Forelimb muscle (tissue), 1 donor: ENCODE measurements at regions not wholly inside any gene's neighbourhood (a gene's known extent, or its start where the extent isn't known, plus 50 kb on each side); places are given as distances from the start of the nearest gene placed in this dataset.

ENCODE experiments used
- DNase-seq: peaks from one replicate; pipeline ENCODE4 v3.0.0-alpha.2; 2013; ENCODE audit warnings: low read depth

DNA sequence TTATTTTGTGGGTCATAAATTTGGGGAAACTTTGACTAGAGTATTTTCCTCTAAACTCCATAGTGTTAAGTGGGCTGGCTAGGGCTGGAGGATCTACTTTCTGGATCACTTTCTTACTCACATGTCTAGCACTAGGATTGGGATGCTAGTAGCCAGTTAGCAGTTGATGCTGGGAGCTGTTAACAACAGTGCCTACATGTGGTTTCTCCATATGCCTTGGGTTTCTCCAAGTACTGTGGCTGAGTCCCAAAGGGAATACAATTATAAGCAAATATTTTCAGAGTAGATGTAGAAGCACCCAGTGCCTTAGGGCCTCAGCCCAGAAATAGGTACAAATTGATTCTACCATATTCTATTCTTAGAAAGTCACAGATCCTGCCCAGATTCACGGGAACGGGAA lies 1614.9 kb downstream of the ARAP2 start:
- DNase-seq, result no peak

DNA sequence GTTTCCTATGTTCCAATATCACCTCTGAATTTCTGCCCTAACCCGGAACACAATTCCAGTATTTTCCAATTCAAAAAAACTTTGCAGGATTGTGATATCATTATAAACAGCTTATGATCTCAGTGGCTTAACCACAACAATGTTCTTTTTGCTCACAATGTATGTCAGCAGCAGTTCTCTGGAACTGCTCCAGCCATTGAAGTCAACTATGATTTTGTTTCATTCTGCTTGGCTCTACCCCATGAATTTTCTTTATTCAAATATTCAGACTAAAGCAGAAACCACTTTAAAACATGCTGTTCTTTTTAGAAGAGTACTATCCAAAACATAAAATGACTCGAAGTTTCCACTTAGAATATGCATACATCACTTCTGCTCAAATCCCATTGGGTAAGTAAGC lies 1611.1 kb downstream of the ARAP2 start:
- peak; percentile 5 for DNase-seq

DNA sequence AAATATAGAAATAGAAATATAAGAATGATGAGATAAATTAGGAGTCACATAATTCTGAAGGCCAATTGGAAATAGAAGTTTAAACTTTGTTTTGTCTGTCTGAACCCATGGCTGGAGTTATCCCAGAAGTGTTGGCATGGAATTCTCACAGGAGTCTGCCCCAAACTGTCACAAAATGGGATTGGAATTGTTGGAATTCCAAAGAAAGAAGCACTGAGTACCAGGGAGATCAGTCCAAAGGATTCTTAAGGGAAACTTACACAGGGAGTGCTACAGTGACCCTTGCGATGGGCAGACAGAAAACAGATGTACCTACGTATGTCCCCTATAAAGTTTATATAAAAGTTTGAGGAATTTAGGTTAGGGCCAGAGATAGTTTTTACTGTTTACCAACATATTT lies 1607.7 kb downstream of the ARAP2 start:
- DNase-seq, result no peak

DNA sequence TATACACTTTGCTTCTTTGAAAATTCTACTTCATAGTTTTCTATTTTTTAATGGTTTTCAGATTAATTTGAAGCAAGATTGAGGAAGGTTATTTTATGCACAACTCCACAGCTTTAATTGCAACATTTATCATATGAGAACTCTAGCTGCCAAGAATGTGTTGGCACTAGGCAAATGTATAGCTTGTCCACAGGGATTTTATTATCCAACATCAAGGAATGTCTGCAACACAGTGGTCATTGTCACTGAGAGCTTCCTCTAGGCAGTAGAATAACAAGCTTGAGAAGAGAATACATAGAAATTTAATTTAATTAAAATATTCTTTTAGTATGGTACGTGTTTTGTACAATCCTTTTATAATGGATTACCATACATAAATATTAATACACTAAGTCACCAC lies 1600.8 kb downstream of the ARAP2 start:
- DNase-seq, result no peak

DNA sequence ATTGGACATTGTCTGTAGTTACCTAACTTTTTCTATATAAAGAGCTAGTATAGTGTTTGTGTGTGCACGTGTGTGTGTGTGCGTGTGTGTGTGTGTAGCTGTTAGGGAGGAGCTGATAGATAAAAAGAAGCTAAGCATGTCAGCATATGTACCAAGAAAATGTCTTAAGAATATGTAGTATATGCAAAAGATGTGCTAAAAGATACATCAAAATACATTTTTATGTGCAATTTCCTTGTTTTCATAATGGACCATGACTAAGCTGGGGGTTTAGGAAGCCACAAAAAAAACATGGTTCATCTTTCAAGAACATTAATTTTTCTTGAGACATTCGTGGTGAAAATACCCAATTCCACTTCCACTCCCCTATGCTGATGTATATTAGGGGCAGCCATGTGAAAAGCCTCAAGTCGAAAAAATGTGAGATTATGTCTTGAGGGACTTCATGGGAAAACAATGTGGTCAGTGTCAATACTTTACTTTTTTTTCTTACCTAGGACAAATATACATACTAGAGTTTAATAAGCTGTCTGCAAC lies 1599.7 kb downstream of the ARAP2 start:
- no peak for DNase-seq

DNA sequence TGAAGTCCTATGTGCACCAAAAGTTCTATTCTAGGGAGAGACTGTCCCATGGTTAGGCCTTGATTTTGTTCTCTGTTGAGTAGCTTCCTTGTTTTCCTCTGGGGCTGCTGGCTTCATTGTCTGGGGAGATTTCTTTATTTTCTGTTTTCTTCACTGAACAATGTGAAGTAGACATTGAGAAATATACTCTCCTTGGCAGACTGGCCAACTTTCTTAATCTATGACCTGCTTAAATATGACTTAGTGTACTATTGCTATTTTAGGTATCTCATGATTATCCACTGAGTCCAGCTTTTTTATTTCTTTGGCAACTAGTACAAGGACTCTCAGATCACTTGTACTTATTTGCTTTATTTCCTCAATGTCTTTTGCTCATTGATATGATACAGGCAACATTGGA lies 1594.6 kb downstream of the ARAP2 start:
- DNase-seq, result no peak

DNA sequence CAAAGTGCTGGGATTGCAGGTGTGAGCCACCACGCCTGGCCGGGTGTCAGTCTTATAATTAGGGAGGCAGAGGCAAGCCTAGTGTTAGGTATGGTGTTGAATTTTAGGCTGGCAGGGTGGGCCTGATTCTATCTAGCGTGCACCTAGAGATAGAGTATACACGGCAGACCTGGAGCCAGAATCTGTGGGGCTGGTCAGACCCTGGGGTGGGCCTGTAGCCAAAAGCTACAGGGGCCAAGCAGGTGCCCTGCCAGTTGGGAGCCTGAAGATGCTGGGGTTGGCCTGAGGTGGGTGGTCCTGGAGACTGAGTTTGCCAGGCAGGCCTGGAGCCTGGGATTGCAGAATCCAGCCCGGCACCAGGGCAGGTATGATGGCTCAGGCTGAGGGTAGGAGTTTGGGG lies 1580.3 kb downstream of the ARAP2 start:
- no peak for DNase-seq

DNA sequence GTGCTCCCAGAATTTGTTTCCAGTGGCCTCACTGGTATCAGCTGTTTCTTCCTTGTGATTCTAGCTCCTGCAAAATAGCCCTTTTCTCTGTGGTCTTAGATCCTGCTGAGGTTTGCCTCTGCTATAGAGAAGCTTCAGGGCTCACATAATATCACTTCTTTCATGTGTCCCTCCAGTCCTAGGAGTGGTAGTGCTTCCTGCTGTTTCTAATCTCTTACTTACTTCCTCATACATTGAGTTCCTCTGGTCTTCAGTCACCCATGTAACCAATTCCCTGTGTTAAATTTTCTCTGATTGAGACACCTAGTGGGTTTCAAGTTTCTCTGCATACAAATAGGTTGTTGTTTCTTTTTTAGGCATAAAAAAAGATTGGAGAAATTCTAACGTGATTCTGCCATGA lies 1567.9 kb downstream of the ARAP2 start:
- DNase-seq, result no peak

DNA sequence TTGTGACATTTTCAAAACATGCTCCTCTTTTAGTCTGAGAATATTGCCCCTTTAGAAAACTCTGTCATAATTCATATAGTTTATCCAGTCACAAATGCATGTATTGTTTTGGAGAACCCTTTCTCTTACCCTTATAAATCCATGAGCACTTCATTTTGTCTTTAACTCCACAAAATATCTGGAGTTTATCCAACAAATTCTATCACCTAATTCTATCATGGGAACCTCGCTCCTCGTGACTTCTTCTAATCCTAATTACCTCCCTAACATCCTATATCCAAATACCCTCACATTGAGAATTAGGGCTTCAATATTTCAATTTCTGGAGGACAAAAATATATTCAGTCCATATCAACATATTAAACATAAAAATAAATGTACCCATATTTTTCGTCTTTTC lies 1565.9 kb downstream of the ARAP2 start:
- DNase-seq, result no peak

DNA sequence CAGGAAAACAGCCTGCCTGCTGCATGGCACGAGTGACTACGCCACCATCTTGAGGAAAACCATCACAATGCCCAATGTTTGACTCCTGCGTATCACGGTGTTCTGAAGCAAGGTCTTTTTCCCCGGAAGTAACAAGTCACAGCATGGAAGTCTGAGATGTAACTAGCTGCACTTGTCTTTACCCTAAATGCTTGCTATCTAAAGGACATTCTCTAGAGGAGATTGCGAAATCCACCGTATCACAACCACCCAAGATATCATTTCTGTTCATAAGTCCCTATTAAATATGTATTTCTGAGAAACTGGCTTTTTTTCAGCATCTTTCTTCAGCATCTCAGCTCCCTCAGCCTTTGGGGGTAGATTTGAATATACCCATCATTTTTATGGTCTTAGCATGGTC lies 1565.1 kb downstream of the ARAP2 start:
- DNase-seq, result no peak

DNA sequence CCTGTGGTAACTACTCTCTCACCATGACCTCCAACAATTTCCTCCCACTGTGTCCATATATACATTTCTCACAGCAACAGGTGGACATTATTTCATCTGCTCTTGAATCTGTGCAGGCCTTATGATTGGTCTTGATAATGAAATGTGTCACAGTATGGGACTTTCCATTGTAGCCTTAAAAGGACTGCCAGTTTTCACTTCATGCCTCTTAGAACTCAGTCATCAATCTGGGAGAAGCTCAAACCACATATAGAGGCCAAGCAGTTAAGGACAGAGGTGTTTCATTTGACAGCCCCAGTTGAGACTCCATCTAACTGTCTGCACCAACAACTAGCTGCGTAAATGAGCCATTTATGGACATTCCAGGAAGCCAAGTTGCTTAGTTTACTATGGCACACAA lies 1534.8 kb downstream of the ARAP2 start:
- DNase-seq, result no peak

DNA sequence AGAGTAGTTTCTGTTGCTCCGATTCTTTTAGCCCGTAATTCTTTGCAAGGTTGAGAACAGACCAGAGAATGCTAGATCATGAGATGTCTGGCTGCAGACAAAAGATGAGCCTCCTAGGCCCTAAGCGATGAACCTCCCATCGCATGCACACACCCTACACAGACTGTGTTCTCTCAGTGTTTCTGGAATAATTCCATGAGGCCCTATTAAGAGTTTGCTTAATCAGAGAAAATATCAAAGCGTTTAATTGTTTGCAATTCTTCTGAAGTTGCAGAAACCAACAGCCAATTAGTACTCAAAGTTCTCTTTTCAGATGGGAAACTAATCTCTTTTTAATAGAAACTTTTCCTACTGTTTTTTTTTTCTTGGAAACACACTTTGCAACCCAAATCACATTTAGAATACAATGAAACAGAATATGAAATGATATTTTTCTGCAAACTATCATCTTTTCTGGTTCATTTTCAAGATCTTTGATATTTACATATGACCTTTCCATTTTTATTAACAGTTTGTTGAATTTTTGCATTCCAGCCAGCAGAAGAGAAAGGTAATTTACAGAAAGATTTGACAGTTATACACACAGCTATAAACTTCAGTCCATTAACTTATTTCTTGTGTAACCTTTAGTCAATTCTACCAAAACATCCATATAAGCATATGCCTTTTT lies 1525.6 kb downstream of the ARAP2 start:
- no peak for DNase-seq

DNA sequence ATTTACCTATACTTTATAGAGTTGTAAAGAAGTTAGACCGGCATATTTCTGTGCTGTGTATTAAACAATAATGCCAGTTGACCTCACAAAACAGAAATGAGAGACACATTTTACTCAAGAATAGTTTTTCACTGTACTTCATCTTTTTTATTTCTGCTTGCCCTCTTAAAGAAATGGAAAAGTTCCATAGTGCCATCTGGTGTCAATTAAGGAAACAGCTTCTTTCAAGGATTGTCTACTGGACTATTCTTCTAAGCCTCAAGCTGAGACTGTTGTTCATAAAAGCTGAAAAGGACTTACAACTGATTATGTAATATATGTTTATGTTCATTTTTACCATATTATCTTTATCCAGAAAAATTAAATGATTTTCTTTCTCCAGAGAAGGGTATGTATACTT lies 1523.7 kb downstream of the ARAP2 start:
- peak; percentile 47 for DNase-seq

DNA sequence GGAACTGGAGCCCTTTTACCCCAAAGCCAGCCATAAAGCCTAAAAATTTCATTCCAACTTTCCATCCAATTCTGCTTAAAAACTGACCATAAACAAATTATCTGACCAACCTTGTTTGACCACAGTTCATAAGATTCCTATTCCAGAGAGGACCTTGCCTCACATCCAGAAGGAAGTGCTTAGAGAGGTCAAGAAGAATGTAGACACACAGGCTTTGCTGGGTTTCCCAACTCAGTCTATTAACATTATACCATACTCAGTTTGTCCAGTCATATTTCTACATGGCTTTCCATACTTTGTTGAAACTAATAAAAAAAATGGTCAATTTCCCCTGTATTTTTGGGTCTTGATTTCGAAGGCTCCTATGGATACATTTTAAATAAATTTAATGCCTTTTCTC lies 1522.5 kb downstream of the ARAP2 start:
- DNase-seq, result no peak

DNA sequence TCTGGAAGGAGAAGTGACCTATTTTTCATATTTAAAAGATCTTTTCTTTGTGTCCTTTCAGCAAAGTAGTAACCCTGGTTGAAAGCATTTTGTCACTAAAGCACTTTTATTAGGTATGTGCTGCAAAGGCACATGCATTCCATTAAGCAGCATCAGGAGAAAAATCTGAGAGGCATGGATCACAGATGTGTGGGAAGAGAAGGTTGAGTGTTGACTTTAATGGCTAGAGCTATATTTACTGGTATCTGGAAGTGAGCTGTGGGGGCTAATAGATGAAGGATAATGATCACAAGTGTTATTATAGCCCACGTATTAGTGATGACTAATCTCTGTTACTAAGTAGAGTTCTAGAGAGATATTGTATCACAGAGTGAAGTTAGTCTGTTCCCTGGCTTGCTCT lies 1520.7 kb downstream of the ARAP2 start:
- no peak for DNase-seq

DNA sequence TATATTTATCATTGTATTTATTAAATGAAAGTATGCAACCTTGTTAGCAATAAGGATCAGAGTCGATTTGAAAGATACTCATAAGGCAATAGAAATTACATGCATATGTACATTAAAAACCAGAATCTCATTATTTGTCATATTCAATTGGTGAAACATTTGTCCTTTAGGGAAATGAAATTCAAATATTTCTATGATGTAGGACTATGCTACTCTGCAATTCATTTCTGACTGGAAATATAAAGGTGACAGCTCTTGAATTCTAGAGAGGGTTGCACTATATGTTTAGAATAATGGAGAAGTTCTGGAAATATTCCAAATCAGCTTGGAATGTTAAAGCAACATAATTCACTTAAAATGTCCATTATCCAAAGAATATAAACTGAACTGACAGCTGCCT lies 1519.8 kb downstream of the ARAP2 start:
- no peak for DNase-seq

DNA sequence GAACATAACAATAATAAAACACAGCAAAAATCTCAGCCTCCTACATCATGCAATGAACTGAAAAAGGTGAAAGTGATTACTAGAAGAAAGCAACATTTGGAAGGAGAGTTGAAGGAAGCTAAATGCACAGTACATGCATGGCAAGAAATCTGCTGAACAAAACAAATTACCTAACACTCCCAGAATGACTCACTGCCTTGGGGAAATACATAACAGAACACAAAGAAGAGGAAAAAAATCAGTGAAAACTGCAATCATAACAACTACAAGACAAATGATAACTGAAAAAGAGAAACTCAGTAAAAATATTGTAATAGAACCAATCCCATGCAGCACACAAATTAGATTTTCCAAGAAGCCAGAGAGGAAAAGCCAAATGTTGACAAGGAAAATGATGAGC lies 1513.2 kb downstream of the ARAP2 start:
- peak; percentile 49 for DNase-seq

DNA sequence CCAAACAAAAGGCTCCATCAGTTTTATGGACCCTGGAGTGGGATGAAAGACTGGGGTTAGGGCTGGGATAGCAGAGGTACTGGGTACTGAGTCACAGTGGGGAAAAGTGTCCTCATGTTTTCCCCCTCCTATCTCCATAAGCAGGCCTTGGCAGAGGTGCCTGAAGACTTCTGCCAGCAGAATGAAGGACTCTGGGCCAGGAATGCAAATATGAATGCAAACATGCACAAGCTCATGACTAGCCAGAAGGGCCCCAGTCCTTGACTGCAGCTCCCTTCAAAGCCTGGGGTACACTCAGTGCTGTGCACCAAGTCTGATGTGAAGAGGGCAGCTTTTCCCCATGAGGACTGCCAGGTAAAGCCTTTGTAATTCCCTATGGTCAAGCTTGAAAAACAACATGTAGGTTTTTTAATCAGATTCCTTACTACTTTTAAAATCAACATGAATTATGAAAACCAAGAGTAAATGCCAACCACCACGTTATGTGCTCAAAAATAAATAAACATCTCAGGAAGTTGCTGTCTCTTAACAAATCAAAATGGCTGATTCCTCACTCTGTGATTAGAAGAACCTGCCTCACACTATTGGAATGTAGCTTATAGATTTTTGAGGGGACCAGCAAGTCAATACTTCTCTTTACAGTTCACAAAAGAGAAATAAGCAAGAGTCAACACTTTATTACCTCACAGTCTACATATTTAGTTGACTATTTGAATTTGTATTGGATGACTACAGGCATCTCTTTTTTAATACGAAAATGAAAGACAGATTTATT lies 1512.0 kb downstream of the ARAP2 start:
- DNase-seq, result no peak

DNA sequence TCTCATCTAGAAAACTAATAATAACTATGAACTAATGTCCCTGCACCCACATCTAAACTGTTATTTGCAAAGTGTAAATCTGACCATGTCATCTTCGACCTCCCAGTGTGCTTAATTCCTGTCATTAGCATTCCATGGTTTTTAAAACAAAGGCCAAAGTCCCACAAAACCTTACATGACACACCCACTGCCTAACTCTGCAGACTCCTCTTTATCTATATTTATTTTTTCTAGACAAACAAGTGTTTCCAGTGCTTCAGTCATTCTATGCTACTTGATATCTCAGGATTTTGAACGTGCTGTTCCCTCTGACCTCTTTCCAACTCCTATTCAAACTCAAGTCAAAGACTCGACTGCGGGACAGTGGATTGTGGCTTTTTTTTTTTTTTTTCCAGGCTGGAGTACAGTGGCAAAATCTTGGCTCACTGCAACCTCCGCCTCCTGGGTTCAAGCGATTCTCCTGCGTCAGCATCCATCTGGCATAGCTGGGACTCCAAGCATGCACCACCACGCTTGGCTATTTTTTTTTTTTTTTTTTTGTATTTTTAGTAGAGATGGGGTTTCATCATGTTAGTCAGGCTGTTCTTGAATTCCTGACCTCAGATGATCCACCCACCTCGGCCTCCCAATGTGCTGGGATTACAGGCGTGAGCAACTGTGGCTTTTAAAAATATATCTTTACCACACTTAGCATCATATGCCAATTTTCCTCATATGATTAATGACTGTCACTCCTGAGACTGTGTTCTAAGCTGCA lies 1511.0 kb downstream of the ARAP2 start:
- DNase-seq, result no peak

DNA sequence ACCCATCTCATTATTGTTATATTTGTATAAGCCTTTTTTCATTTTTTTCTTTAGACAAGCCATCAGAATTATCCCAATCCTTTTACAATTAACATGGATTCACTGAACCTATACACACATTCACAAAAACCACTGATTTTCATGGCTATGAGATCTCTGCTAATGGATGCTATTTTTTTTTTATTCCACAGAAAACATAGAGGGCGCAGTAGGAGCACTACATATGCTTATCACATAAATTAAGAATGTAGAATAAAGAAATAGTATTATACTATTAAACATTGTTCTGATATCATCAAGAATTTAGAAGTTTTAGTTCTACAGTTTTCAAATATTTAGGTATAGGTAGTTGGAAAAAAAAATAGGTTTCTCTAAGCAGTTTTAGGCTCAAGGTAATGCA lies 1477.4 kb downstream of the ARAP2 start:
- no peak for DNase-seq

DNA sequence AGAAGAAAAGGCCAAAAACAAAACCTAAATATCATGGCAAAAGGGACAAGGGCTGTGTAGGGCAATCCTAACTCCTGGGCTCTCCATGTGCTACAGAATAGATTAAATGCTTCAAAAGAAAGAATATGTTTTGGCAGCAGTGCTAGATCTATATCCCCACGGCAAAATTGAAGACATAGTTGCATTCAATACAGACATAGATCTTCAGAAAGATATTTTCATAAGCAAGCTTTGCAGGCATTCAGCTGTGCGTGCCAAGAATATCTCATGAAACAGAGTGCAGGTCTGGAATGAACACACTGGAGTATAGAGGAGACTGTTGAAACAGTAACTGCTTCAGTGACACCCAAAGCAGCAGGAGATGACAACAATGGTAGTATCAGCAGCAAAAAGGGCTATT lies 1476.9 kb downstream of the ARAP2 start:
- no peak for DNase-seq

DNA sequence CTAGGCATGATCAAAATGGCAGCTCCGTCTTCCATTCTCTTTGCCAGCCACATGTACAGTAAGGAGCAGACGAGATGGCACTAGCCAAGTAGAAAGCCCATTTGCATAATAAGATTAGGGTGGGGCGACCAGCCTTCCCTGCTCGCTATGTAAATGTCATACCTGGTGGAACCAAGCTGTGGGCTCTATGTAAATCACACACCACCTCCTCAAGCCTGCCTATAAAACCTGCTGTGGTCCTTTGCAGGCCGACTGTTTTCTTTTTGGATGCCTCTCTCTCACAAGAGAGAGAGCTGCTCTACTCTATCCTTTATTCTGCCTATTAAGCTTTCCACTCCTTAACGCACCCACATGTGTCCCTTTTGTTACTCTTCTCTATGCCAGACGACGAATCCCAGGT lies 1472.7 kb downstream of the ARAP2 start:
- no peak for DNase-seq

DNA sequence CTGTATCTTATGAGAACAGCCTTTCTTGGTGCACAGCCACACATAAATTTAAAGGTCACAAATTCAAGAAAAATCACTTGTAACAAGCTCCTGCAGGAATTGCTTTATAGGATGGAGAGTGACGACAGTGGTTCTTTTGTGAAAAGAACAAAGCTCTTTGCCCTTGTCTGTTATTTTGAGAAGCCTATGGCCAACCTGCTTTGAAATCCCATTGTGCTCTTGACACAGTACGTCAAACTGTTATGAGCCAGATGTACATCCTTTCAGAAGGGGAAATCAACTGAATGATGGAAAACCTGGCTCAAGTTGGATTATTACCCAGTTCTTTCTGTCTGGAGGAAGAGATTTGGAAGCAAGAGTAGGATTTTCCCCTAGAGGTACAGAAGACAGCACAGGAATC lies 1454.2 kb downstream of the ARAP2 start:
- DNase-seq, result no peak
